Cardiac fibroblast (primary cell): ENCODE measurements at regions not wholly inside any gene's neighbourhood (a gene's known extent, or its start where the extent isn't known, plus 50 kb on each side); places are given as distances from the start of the nearest gene placed in this dataset.

Source experiments
- DNase-seq, 2 donors: peaks; one replicate each; pipeline versions ENCODE4 v3.0.0 to v3.0.0-alpha.2; 2010; ENCODE audit warnings: low read depth in 2 of 2
- H3K4me3 ChIP-seq, 2 donors: replicated peaks in 1 of 2; 1 replicate in 1 of 2; 2 replicates in 1 of 2; pipeline ENCODE4 v1.5.1; 2011; ENCODE audit warnings: low read depth in 2 of 2, low read length in 2 of 2, mild to moderate bottlenecking in 2 of 2, moderate library complexity in 1 of 2
- CTCF ChIP-seq: IDR thresholded peaks from one replicate; pipeline ENCODE4 v1.5.1; 2011; ENCODE audit warnings: low read depth, mild to moderate bottlenecking, low read length, inconsistent platforms

- H3K4me3 ChIP-seq = no peak overlapping the region
- no peak for DNase-seq
- TF ChIP-seq CTCF = no peak
Measured at GRCh38 chr13:68759617-68760016, 1348.0 kb upstream of the ATXN8OS start.

GRCh38 chr13:68749796-68750195, 1357.8 kb upstream of the ATXN8OS start:
- TF ChIP-seq CTCF = no peak
- no peak for DNase-seq
- H3K4me3 ChIP-seq = no peak overlapping the region

GRCh38 chr13:68748038-68748437, 1359.6 kb upstream of the ATXN8OS start:
- no peak for TF ChIP-seq CTCF
- DNase-seq = no peak

GRCh38 chr13:68745502-68745901, 1362.1 kb upstream of the ATXN8OS start:
- TF ChIP-seq CTCF = no peak
- H3K4me3 ChIP-seq = no peak overlapping the region
- no peak for DNase-seq

More at GRCh38 chr13:68748038-68748437, 1359.6 kb upstream of the ATXN8OS start:
- no peak overlapping the region for H3K4me3 ChIP-seq

GRCh38 chr13:68736961-68737360, 1370.7 kb upstream of the ATXN8OS start:
- H3K4me3 ChIP-seq = no peak overlapping the region
- DNase-seq = no peak
- TF ChIP-seq CTCF = no peak

- no peak overlapping the region for H3K4me3 ChIP-seq
- DNase-seq = no peak
- TF ChIP-seq CTCF = no peak
Measured at GRCh38 chr13:68727798-68728197, 1379.8 kb upstream of the ATXN8OS start.

GRCh38 chr13:68727165-68727564, 1380.5 kb upstream of the ATXN8OS start:
- no peak overlapping the region for H3K4me3 ChIP-seq
- TF ChIP-seq CTCF = no peak
- DNase-seq = no peak
